Left forelimb (tissue), 1 donor: ENCODE measurements at regions not wholly inside any gene's neighbourhood (a gene's known extent, or its start where the extent isn't known, plus 50 kb on each side); places are given as distances from the start of the nearest gene placed in this dataset.
A peak's percentile ranks its signal among the peaks of the same experiment; 100 is the strongest.

Source experiments
- DNase-seq: peaks from one replicate; pipeline ENCODE4 v3.0.0-alpha.2; 2018; ENCODE audit warnings: low spot score

- DNase-seq: no peak
These were observed 916.0 kb upstream of the CELF4 start for GRCh38 chr18:38481576-38481975.

GRCh38 chr18:38475686-38476085 lies 910.1 kb upstream of the CELF4 start:
- DNase-seq: no peak

GRCh38 chr18:38473535-38473934 lies 907.9 kb upstream of the CELF4 start:
- no peak for DNase-seq

- DNase-seq: no peak
These were observed 904.8 kb upstream of the CELF4 start for GRCh38 chr18:38470421-38470820.

GRCh38 chr18:38466426-38466825 lies 900.8 kb upstream of the CELF4 start:
- no peak for DNase-seq

- no peak for DNase-seq
These were observed 898.4 kb upstream of the CELF4 start for GRCh38 chr18:38464024-38464423.

GRCh38 chr18:38460657-38461056 lies 895.1 kb upstream of the CELF4 start:
- no peak for DNase-seq

- peak; percentile 65 for DNase-seq
These were observed 893.8 kb upstream of the CELF4 start for GRCh38 chr18:38459131-38459994.

GRCh38 chr18:38458698-38459097 lies 893.1 kb upstream of the CELF4 start:
- no peak for DNase-seq

- DNase-seq: no peak
These were observed 890.7 kb upstream of the CELF4 start for GRCh38 chr18:38456253-38456652.

- no peak for DNase-seq
These were observed 889.3 kb upstream of the CELF4 start for GRCh38 chr18:38454764-38455469.

- no peak for DNase-seq
These were observed 888.3 kb upstream of the CELF4 start for GRCh38 chr18:38453880-38454279.

GRCh38 chr18:38450876-38451275 lies 885.3 kb upstream of the CELF4 start:
- no peak for DNase-seq

GRCh38 chr18:38445804-38446145 lies 880.2 kb upstream of the CELF4 start:
- DNase-seq: no peak

- DNase-seq: no peak
These were observed 879.6 kb upstream of the CELF4 start for GRCh38 chr18:38444971-38445803.

- DNase-seq: no peak
These were observed 862.1 kb upstream of the CELF4 start for GRCh38 chr18:38427736-38428135.

- no peak for DNase-seq
These were observed 861.6 kb upstream of the CELF4 start for GRCh38 chr18:38427234-38427633.

GRCh38 chr18:38421872-38422615 lies 856.4 kb upstream of the CELF4 start:
- DNase-seq: no peak

GRCh38 chr18:38421021-38421420 lies 855.4 kb upstream of the CELF4 start:
- no peak for DNase-seq

- DNase-seq: no peak
These were observed 855.0 kb upstream of the CELF4 start for GRCh38 chr18:38420611-38421010.

GRCh38 chr18:38415811-38416210 lies 850.2 kb upstream of the CELF4 start:
- DNase-seq: no peak

- no peak for DNase-seq
These were observed 847.6 kb upstream of the CELF4 start for GRCh38 chr18:38413193-38413592.
